H1 (cell line): ENCODE measurements at regions not wholly inside any gene's neighbourhood (a gene's known extent, or its start where the extent isn't known, plus 50 kb on each side); places are given as distances from the start of the nearest gene placed in this dataset.

Experiments used
- CTCF ChIP-seq, 3 experiments: IDR thresholded peaks; 1 replicate in 2 of 3; 2 replicates in 1 of 3; pipeline versions ENCODE4 v1.5.1 to v1.6.1; 2011; ENCODE audit warnings: low read length in 3 of 3, mild to moderate bottlenecking in 3 of 3, inconsistent platforms in 2 of 3, low read depth in 1 of 3, moderate library complexity in 1 of 3; ENCODE audit not compliant: insufficient read depth in 1 of 3; ENCODE audit errors: control extremely low read depth in 1 of 3
- POLR2AphosphoS5 ChIP-seq: IDR thresholded peaks from 2 replicates; pipeline ENCODE4 v1.6.1; 2011; ENCODE audit warnings: low read depth, low read length
- RAD21 ChIP-seq, 2 experiments: IDR thresholded peaks in 1 of 2; conservative IDR thresholded peaks in 1 of 2; 2 replicates each; pipeline ENCODE4 v1.6.1; 2011; ENCODE audit warnings: low read depth in 2 of 2, low read length in 2 of 2, improper control_type of control experiment in 1 of 2, inconsistent platforms in 1 of 2, mild to moderate bottlenecking in 1 of 2, moderate library complexity in 1 of 2
- TF ChIP-seq, protein P1 (sequence below): fragments of 300-600 bp; sonication (generic); IDR thresholded peaks from 2 replicates; pipeline ENCODE4 v1.7.1; 2012; ENCODE audit warnings: low read length, moderate library complexity, mild to moderate bottlenecking, inconsistent platforms; ENCODE audit not compliant: insufficient replicate concordance

- TF ChIP-seq, protein P1, sequence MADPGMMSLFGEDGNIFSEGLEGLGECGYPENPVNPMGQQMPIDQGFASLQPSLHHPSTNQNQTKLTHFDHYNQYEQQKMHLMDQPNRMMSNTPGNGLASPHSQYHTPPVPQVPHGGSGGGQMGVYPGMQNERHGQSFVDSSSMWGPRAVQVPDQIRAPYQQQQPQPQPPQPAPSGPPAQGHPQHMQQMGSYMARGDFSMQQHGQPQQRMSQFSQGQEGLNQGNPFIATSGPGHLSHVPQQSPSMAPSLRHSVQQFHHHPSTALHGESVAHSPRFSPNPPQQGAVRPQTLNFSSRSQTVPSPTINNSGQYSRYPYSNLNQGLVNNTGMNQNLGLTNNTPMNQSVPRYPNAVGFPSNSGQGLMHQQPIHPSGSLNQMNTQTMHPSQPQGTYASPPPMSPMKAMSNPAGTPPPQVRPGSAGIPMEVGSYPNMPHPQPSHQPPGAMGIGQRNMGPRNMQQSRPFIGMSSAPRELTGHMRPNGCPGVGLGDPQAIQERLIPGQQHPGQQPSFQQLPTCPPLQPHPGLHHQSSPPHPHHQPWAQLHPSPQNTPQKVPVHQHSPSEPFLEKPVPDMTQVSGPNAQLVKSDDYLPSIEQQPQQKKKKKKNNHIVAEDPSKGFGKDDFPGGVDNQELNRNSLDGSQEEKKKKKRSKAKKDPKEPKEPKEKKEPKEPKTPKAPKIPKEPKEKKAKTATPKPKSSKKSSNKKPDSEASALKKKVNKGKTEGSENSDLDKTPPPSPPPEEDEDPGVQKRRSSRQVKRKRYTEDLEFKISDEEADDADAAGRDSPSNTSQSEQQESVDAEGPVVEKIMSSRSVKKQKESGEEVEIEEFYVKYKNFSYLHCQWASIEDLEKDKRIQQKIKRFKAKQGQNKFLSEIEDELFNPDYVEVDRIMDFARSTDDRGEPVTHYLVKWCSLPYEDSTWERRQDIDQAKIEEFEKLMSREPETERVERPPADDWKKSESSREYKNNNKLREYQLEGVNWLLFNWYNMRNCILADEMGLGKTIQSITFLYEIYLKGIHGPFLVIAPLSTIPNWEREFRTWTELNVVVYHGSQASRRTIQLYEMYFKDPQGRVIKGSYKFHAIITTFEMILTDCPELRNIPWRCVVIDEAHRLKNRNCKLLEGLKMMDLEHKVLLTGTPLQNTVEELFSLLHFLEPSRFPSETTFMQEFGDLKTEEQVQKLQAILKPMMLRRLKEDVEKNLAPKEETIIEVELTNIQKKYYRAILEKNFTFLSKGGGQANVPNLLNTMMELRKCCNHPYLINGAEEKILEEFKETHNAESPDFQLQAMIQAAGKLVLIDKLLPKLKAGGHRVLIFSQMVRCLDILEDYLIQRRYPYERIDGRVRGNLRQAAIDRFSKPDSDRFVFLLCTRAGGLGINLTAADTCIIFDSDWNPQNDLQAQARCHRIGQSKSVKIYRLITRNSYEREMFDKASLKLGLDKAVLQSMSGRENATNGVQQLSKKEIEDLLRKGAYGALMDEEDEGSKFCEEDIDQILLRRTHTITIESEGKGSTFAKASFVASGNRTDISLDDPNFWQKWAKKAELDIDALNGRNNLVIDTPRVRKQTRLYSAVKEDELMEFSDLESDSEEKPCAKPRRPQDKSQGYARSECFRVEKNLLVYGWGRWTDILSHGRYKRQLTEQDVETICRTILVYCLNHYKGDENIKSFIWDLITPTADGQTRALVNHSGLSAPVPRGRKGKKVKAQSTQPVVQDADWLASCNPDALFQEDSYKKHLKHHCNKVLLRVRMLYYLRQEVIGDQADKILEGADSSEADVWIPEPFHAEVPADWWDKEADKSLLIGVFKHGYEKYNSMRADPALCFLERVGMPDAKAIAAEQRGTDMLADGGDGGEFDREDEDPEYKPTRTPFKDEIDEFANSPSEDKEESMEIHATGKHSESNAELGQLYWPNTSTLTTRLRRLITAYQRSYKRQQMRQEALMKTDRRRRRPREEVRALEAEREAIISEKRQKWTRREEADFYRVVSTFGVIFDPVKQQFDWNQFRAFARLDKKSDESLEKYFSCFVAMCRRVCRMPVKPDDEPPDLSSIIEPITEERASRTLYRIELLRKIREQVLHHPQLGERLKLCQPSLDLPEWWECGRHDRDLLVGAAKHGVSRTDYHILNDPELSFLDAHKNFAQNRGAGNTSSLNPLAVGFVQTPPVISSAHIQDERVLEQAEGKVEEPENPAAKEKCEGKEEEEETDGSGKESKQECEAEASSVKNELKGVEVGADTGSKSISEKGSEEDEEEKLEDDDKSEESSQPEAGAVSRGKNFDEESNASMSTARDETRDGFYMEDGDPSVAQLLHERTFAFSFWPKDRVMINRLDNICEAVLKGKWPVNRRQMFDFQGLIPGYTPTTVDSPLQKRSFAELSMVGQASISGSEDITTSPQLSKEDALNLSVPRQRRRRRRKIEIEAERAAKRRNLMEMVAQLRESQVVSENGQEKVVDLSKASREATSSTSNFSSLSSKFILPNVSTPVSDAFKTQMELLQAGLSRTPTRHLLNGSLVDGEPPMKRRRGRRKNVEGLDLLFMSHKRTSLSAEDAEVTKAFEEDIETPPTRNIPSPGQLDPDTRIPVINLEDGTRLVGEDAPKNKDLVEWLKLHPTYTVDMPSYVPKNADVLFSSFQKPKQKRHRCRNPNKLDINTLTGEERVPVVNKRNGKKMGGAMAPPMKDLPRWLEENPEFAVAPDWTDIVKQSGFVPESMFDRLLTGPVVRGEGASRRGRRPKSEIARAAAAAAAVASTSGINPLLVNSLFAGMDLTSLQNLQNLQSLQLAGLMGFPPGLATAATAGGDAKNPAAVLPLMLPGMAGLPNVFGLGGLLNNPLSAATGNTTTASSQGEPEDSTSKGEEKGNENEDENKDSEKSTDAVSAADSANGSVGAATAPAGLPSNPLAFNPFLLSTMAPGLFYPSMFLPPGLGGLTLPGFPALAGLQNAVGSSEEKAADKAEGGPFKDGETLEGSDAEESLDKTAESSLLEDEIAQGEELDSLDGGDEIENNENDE = no peak
- TF ChIP-seq RAD21 (IDR thresholded peaks at IDR 0.05 in 1 of 2, conservative IDR thresholded peaks at IDR 0.05 in 1 of 2; ENCODE audit: low read depth in 2 of 2, low read length in 2 of 2) (peak; percentile 45 to 62), POLR2AphosphoS5 (no peak), CTCF (IDR thresholded peaks at IDR 0.05; ENCODE audit: control extremely low read depth in 1 of 3, insufficient read depth in 1 of 3, low read depth in 1 of 3, low read length in 3 of 3) (peak; percentile 21 to 32 (median 24); a peak in 3 of 4 replicates)
Observed at GRCh38 chr10:78398382-78398781, 364.7 kb downstream of the RPS24 start (continued).
